PFSK-1 (cell line): ENCODE measurements at regions not wholly inside any gene's neighbourhood (a gene's known extent, or its start where the extent isn't known, plus 50 kb on each side); places are given as distances from the start of the nearest gene placed in this dataset.

Experiments used
- FOXP2 ChIP-seq: optimal IDR thresholded peaks from 2 replicates; pipeline ENCODE3; 2011; ENCODE audit warnings: borderline replicate concordance, control low read depth, inconsistent platforms; ENCODE audit not compliant: insufficient read depth; ENCODE audit errors: extremely low read length, extremely low read depth
- POLR2AphosphoS5 ChIP-seq: IDR thresholded peaks from 2 replicates; pipeline ENCODE4 v1.6.1; 2012; ENCODE audit warnings: low read depth, mild to moderate bottlenecking, control low read depth, low read length, moderate library complexity
- REST ChIP-seq, 2 experiments: IDR thresholded peaks; 2 replicates each; pipeline versions ENCODE4 v1.6.1 to v1.8.0; 2011 to 2012; ENCODE audit warnings: low read depth in 2 of 2, low read length in 2 of 2, control low read depth in 1 of 2, inconsistent platforms in 1 of 2, mild to moderate bottlenecking in 1 of 2, moderate library complexity in 1 of 2; ENCODE audit not compliant: insufficient read depth in 1 of 2
- SIN3A ChIP-seq: IDR thresholded peaks from 2 replicates; pipeline ENCODE4 v1.6.1; 2012; ENCODE audit warnings: mild to moderate bottlenecking, low read length, moderate library complexity, borderline replicate concordance; ENCODE audit not compliant: insufficient read depth
- TAF1 ChIP-seq: IDR thresholded peaks from 2 replicates; pipeline ENCODE4 v1.6.1; 2012; ENCODE audit warnings: low read length, control low read depth, borderline replicate concordance; ENCODE audit not compliant: insufficient read depth

GRCh38 chr3:44117736-44118135 is 124.0 kb upstream of the TOPAZ1 start:
- TF ChIP-seq REST (IDR thresholded peaks at IDR 0.05; ENCODE audit: insufficient read depth in 1 of 2, low read depth in 2 of 2, low read length in 2 of 2) (no peak), POLR2AphosphoS5 (no peak), TAF1 (no peak), SIN3A (no peak), FOXP2 (no peak)

GRCh38 chr3:44120721-44121582 is 120.7 kb upstream of the TOPAZ1 start:
- TF ChIP-seq POLR2AphosphoS5 (no peak), FOXP2 (no peak), SIN3A (no peak), REST (IDR thresholded peaks at IDR 0.05; ENCODE audit: insufficient read depth in 1 of 2, low read depth in 2 of 2, low read length in 2 of 2) (no peak), TAF1 (no peak)

GRCh38 chr3:44125246-44125645 is 116.4 kb upstream of the TOPAZ1 start:
- no peak for TF ChIP-seq SIN3A
- TF ChIP-seq REST (IDR thresholded peaks at IDR 0.05; ENCODE audit: insufficient read depth in 1 of 2, low read depth in 2 of 2, low read length in 2 of 2), result no peak

- TF ChIP-seq TAF1 (no peak), POLR2AphosphoS5 (no peak), REST (IDR thresholded peaks at IDR 0.05; ENCODE audit: insufficient read depth in 1 of 2, low read depth in 2 of 2, low read length in 2 of 2) (no peak), SIN3A (no peak), FOXP2 (no peak)
Observed at GRCh38 chr3:44125882-44126281, 115.8 kb upstream of the TOPAZ1 start.
